ENCODE measurements at regions not wholly inside any gene's neighbourhood (a gene's known extent, or its start where the extent isn't known, plus 50 kb on each side); places are given as distances from the start of the nearest gene placed in this dataset.

DNA sequence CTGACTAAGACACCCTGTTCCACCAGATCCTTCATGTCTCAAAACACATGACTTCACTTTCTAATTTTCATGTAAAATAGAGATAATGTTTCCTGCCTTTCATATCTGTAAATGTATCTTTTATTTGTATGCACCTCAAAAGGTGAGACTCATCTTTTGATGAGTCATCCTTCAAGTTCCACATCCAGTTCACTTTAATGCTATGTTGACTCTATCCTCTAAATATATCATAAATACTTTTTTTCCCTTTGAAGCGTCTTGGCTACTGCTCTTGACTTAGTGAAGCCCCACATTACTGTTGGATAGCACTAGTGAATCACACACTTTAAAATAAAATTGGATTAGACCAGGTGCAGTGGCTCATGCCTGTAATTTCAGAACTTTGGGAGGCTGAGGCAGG lies 741.1 kb downstream of the VGLL3 start:
- TF ChIP-seq, protein P1, sequence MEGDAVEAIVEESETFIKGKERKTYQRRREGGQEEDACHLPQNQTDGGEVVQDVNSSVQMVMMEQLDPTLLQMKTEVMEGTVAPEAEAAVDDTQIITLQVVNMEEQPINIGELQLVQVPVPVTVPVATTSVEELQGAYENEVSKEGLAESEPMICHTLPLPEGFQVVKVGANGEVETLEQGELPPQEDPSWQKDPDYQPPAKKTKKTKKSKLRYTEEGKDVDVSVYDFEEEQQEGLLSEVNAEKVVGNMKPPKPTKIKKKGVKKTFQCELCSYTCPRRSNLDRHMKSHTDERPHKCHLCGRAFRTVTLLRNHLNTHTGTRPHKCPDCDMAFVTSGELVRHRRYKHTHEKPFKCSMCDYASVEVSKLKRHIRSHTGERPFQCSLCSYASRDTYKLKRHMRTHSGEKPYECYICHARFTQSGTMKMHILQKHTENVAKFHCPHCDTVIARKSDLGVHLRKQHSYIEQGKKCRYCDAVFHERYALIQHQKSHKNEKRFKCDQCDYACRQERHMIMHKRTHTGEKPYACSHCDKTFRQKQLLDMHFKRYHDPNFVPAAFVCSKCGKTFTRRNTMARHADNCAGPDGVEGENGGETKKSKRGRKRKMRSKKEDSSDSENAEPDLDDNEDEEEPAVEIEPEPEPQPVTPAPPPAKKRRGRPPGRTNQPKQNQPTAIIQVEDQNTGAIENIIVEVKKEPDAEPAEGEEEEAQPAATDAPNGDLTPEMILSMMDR (conservative IDR thresholded peaks at IDR 0.05), result no peak
- no peak overlapping the region for H3K27ac ChIP-seq

DNA sequence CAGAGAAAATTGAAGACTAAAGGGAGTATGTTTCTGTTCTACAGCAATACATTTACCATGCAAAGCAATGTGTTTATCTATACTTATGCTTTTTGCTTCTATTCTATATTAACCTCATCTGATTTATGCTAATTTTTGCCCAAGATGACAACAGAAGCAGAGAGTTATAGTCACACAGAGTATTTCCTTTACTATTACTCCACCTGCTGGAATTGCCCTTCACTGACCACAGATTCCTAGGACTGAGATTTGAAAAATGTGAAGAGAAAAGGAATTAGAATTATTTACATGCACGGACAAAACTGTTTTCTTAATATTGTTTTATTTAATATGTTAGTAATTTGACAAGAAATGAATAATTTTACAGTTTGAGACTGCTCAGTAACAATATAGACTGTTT lies 745.6 kb downstream of the VGLL3 start:
- TF ChIP-seq, protein P1 (conservative IDR thresholded peaks at IDR 0.05), result peak; percentile 83
- H3K27ac ChIP-seq, result no peak overlapping the region

DNA sequence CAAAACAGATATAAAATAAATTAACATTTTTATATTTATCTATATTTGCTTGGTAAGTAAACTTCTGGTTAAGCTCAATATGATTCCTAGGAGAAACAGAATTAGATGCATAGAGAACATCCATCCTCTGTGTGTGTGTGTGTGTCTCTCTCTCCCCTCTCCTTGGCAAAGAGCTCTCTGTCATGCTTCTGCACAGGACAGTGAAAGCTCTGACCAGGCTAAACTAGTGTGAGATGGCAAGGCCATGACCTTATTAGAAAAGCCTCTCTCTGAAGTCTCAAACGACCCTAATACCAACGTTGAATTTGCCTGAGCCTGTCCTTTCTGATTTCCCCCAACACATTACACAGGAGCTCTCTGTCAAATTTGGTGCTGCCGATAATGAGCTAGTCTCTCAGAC lies 746.0 kb downstream of the VGLL3 start:
- TF ChIP-seq, protein P1 (conservative IDR thresholded peaks at IDR 0.05), result no peak
- H3K27ac ChIP-seq, result peak overlapping the region; percentile 3; the same call in 1 of the 2 replicates

DNA sequence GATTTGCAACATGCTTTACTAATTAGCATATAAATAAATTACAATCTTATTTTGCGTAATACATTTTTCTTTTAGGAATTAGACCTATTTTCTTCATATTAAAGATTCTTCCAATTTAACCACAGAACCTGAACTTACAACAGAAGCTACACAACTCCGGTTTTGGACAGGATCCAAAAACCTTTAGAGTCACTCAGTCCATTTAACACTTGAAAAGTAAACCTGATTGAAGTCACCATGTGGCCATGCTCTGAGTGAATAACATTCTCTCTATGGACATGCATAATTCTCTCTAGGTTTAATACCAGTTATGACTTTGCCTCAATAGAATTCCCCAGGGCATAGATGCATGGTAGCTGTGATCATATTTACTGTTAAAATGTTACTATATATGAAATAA lies 751.0 kb downstream of the VGLL3 start:
- TF ChIP-seq, protein P1 (conservative IDR thresholded peaks at IDR 0.05), result no peak
- H3K27ac ChIP-seq, result no peak overlapping the region

DNA sequence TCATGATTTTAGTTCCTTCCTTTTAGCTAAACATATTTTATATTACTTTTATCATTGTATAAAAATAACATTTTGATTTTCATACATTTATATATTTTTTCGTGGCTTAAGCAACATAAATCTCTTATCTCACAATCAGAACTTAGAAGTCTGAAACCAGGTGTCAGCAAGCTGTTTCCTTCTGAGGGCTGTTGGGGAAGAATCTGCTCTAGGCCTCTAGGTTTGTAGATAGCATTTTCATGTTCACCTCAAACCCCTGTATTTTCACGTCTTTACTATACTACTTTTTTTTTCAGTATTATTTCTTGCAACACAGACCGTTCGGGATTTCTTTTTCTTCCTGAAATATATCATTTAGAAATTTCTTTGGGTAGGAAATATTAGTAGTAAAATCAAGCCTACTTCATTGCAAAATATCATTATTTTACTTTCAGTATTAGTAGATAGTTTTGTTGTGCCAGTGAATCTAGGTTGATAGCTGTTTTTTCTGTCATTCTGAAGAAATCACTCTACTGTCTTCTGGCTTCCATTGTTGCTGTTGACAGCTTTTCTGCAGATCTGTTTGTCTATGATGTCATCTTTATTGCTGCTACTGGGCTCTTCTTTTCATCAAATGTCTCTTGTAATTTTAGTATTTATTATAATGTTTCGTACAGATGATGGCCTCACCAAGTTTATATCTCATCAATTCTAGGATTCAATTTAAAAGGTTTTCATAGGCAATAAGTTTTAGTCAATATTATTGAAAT lies 756.3 kb downstream of the VGLL3 start:
- H3K27ac ChIP-seq, result no peak overlapping the region

DNA sequence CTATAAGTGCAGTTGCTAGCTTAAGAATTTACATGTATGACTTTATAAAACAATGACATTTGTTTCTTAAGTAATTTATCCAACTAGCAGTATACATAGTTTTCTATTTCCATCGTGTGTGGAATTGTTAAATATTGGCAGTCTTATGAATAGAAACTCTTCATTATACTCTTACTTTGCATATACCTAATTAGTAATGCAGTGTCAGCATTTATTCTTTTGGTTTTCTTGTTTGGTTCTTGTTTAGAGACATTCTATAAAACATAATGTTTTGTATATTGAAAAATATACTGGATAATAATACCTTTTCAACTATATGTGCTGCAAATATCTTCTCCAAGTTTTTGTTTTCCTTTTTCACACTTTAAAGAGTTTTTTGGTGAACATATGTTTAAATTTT lies 760.2 kb downstream of the VGLL3 start:
- no peak overlapping the region for H3K27ac ChIP-seq
- TF ChIP-seq, protein P1 (conservative IDR thresholded peaks at IDR 0.05), result no peak

More for the DNA sequence above, 756.3 kb downstream of the VGLL3 start:
- TF ChIP-seq, protein P1 (conservative IDR thresholded peaks at IDR 0.05), result no peak

DNA sequence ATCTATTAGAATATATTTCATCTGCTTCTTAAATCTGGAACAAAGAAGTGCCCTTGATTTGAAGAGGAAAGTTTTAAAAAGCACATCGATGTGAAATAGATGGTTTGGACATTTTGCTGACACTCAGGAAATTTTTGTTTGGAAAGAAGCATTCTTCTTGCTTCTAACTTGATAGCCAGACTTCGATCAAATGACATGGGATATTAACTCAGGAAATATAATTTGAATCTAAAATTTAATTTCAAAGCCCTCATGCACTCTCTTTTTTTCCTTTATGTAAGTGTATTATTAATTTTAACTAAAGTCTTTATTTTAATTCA lies 761.2 kb downstream of the VGLL3 start:
- TF ChIP-seq, protein P1 (conservative IDR thresholded peaks at IDR 0.05), result no peak
- no peak overlapping the region for H3K27ac ChIP-seq
